Prostate gland (tissue), 2 donors: ENCODE measurements at regions not wholly inside any gene's neighbourhood (a gene's known extent, or its start where the extent isn't known, plus 50 kb on each side); places are given as distances from the start of the nearest gene placed in this dataset.

Source experiments
- DNase-seq: peaks from one replicate; pipeline ENCODE4 v3.0.0-alpha.2; 2019; ENCODE audit warnings: low spot score
- H3K27ac ChIP-seq, 2 donors: fragments of 200-600 bp; sonication (generic); 2 replicates each; pipeline ENCODE4 v1.5.1; 2017 to 2019
- H3K27me3 ChIP-seq: fragments of 200-600 bp; sonication (generic); replicated peaks from 2 replicates; pipeline ENCODE4 v1.5.1; 2019; ENCODE audit not compliant: insufficient read depth
- H3K36me3 ChIP-seq, 2 donors: fragments of 200-600 bp; sonication (generic); 1 replicate in 1 of 2; 2 replicates in 1 of 2; pipeline versions ENCODE4 v1.5.1 to v1.8.1; 2017 to 2019
- H3K4me1 ChIP-seq: fragments of 200-600 bp; sonication (generic); replicated peaks from 2 replicates; pipeline ENCODE4 v1.5.1; 2019
- H3K4me3 ChIP-seq, 2 donors: fragments of 200-600 bp; sonication (generic); 2 replicates each; pipeline ENCODE4 v1.5.1; 2017 to 2019
- H3K9me3 ChIP-seq: fragments of 200-600 bp; sonication (generic); 2 replicates; pipeline ENCODE4 v1.5.1; 2017
- CTCF ChIP-seq, 4 experiments: fragments of 200-600 bp in 2 of 4; fragments of 450-650 bp in 2 of 4; sonication (generic) in 2 of 4; IDR thresholded peaks; 1 replicate in 3 of 4; 2 replicates in 1 of 4; pipeline ENCODE4 v1.5.1; 2016 to 2019; ENCODE audit warnings: antibody characterized with exemption in 4 of 4, mild to moderate bottlenecking in 2 of 4, moderate library complexity in 2 of 4
- POLR2A ChIP-seq: fragments of 450-650 bp; IDR thresholded peaks from one replicate; pipeline ENCODE4 v1.6.1; 2016; ENCODE audit warnings: antibody characterized with exemption, mild to moderate bottlenecking
- POLR2AphosphoS5 ChIP-seq: sonication (generic); formaldehyde crosslinking; IDR thresholded peaks from one replicate; pipeline ENCODE4 v1.6.1; 2017; ENCODE audit warnings: antibody characterized with exemption
- WGBS: methylation state at CpG from one replicate; pipeline ENCODE4 v1.1.5; 2018; 5-methylcytosine and 5-hydroxymethylcytosine counted together
- intact Hi-C: fragments of 100-400 bp; cut with DNase I; formaldehyde crosslinking; loops from one replicate; pipeline ENCODE4 v1.14.2; 2022

DNA sequence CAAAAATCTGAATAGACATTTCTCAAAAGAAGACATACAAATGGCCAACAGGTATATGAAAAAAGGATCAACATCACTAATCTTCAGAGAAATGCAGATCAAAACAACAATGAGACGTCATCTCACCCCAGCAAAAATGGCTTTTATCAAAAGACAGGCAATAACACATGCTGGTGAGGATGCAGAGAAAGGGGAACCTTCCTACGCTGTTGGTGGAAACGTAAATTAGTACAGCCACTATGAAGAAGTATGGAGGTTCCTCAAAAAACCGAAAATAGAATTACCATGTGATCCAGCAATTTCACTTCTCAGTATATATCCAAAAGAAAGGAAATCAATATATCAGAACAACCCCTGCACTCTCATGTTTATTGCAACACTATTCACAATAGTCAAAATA lies 65.1 kb upstream of the ATP1B1 start:
- intact Hi-C loops = no loop called here

GRCh38 chr1:169042377-169042776 lies 64.1 kb upstream of the ATP1B1 start:
- H3K27ac ChIP-seq = no peak overlapping the region
- TF ChIP-seq POLR2A (no peak), CTCF (IDR thresholded peaks at IDR 0.05) (no peak), POLR2AphosphoS5 (no peak)
- intact Hi-C loops = no loop called here

More for the DNA sequence above, 65.1 kb upstream of the ATP1B1 start:
- 89% methylated on average over 4 of the region's 4 CpGs for WGBS
- Histone ChIP-seq H3K9me3 (no peaks in the 10 kb centered on the region), H3K27ac (no peak overlapping the region), H3K4me3 (no peak overlapping the region), H3K27me3 (no peaks in the 10 kb centered on the region), H3K36me3 (no peaks in the 10 kb centered on the region), H3K4me1 (no peaks in the 10 kb centered on the region)
- TF ChIP-seq CTCF (IDR thresholded peaks at IDR 0.05) (no peak), POLR2A (no peak), POLR2AphosphoS5 (no peak)
- no peak for DNase-seq

DNA sequence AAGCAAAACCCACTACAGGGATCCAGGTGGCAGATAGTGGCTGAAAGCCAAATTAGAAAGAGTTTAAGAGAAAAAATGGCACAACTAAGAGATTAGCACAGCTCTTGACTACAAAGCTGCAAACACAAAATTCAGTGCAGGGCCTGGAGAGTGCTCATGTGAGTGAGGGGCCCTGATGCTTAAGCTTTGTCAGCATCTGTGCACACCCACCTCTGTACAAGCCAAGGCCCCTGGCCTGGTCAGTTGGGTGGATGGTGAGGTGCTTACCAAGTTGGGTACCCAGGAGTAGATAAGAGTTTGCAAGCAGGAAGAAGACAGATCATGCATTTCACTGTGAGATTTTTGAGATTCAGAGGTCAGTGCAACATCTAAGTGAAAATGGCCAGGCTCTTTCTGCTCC lies 62.7 kb upstream of the ATP1B1 start:
- no peaks in the 10 kb centered on the region for H3K27me3 ChIP-seq
- TF ChIP-seq POLR2AphosphoS5 (no peak), POLR2A (no peak), CTCF (IDR thresholded peaks at IDR 0.05) (no peak)
- H3K36me3 ChIP-seq = no peaks in the 10 kb centered on the region
- no peak overlapping the region for H3K27ac ChIP-seq
- intact Hi-C loops = no loop called here
- no peak for DNase-seq
- no peaks in the 10 kb centered on the region for H3K4me1 ChIP-seq
- H3K9me3 ChIP-seq = no peaks in the 10 kb centered on the region
- H3K4me3 ChIP-seq = no peak overlapping the region

More at GRCh38 chr1:169042377-169042776, 64.1 kb upstream of the ATP1B1 start:
- Histone ChIP-seq H3K9me3 (no peaks in the 10 kb centered on the region), H3K4me3 (no peak overlapping the region), H3K4me1 (no peaks in the 10 kb centered on the region), H3K36me3 (no peaks in the 10 kb centered on the region), H3K27me3 (no peaks in the 10 kb centered on the region)
- DNase-seq = no peak

DNA sequence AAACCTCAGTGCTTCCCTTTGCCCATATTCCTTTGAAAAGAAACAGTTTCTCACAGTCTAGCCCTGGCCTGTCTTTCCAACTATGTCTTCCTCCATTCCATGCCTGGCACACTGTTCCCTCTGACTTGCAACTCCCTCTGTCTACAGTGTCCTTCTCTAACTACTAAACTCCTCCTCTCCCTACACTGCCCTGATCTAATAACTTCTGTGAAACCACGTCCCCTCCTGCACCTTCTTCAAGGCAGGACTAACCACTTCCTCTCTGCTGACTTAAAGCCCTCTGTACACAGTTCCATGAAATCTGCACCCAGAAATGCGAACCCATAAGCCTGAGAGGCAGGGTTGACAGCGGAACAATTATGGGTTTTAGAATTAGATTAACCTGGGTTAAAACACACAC lies 62.2 kb upstream of the ATP1B1 start:
- no peaks in the 10 kb centered on the region for H3K27me3 ChIP-seq
- no peak for DNase-seq
- H3K36me3 ChIP-seq = no peaks in the 10 kb centered on the region
- intact Hi-C loops = no loop called here
- H3K27ac ChIP-seq = no peak overlapping the region
- TF ChIP-seq CTCF (IDR thresholded peaks at IDR 0.05) (no peak), POLR2A (no peak), POLR2AphosphoS5 (no peak)
- no peaks in the 10 kb centered on the region for H3K4me1 ChIP-seq
- H3K4me3 ChIP-seq = no peak overlapping the region
- no peaks in the 10 kb centered on the region for H3K9me3 ChIP-seq
- 89% methylated on average over 3 of the region's 3 CpGs for WGBS

DNA sequence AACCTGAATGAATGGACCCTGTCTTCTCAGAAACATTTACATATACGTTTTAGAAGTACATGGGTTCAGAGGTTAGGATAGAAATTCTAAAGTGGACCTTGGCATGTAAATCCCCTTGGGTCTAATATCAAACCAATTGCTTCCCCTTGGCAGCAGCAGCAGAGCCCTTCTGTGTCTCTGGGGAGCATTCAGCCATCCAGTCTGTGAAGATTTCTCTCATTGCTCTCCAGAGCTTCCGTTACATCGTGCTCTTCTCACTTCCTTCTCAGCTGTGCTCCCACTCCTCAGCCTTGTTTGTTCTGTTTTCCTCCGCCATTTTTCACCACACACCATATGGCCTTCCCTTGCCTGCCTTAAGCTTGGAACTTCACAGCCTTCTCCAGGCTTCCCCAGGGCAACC lies 61.5 kb upstream of the ATP1B1 start:
- Histone ChIP-seq H3K4me3 (no peak overlapping the region), H3K27ac (no peak overlapping the region), H3K9me3 (no peaks in the 10 kb centered on the region), H3K27me3 (no peaks in the 10 kb centered on the region), H3K36me3 (no peaks in the 10 kb centered on the region), H3K4me1 (no peaks in the 10 kb centered on the region)
- no peak for DNase-seq
- no peak for TF ChIP-seq POLR2AphosphoS5
- TF ChIP-seq POLR2A = no peak
- no peak for TF ChIP-seq CTCF (IDR thresholded peaks at IDR 0.05)
- 84% methylated on average over 4 of the region's 4 CpGs for WGBS
- intact Hi-C loops = no loop called here
